GM19240 (cell line): ENCODE measurements at regions not wholly inside any gene's neighbourhood (a gene's known extent, or its start where the extent isn't known, plus 50 kb on each side); places are given as distances from the start of the nearest gene placed in this dataset.

Experiments used
- DNase-seq: peaks from one replicate; pipeline ENCODE4 v3.0.0; 2011; ENCODE audit warnings: low spot score; ENCODE audit not compliant: insufficient read length

DNA sequence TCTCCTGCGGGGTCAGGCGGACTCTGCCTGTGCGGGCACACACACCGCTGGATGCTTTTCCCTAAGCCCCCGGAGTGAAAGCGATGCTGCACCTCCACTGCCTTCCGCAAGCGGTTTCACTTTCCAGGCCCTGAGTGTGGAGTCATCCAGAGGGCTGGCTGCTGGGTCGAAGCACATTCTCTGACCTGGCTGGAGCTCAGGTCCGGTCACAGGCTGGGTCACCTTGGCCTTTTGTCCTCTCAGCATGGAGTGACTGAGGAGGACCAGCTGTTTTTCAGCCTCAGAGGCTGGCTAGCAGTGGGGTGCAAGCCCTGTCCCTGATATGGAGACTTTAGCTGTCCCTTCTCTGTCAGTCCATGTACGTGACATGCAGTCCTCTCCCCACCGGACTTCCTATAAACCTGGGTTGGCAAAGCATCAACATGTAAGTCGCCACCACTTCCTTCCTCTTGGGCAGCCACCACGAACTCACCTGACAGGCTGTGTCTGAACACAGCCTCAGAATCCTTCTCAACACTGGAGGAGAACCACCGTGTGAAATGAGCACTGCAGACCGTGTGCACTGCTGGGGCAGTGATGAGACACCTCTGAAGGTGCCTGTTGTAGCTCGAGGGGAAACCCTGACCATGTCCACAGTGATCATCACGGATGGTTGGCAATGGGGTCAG, 51.3 kb downstream of the GADD45G start:
- DNase-seq = no peak

DNA sequence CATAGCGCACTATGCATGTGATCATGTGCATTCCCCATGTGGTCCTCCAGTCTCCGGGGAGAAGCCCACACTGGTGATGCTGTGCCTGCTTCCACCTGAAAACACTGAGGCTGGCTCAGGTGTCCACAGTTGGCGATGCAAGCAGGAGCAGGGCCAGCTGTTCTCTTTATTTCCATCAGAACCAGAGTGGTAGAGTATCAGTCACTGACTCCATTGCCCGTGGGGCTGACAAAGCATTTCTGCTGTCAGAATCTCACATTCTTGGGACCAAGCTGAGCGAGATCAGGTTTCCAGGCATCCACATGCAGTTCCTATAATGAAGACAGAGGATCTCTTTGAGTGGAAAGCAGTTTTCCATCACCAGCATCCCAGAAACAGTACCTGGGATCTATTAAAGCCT, 52.5 kb downstream of the GADD45G start:
- no peak for DNase-seq

GRCh38 chr9:89657765-89658164, 53.0 kb downstream of the GADD45G start:
- peak; percentile 65 for DNase-seq

GRCh38 chr9:89658401-89658800, 53.6 kb downstream of the GADD45G start:
- DNase-seq = no peak

DNA sequence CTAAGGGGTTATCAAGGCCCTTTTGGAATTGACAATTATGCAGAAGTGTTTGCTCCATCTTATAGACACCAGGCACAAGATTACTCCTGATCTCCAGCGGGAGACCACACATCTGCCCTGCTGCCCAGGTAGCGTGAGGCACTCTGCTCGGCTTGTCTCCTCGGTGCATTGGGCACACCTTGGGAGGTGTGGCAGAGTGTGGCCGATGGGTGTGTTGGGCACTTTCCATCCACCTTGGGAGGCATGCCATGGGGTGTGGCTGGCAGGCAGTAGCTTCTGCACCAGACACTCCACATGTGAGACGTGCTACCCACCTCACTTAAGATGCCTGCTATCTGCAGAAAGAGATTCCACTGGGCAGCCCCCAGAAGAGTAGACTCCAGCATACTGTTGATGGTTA, 54.1 kb downstream of the GADD45G start:
- DNase-seq = no peak

GRCh38 chr9:89659473-89659872, 54.7 kb downstream of the GADD45G start:
- no peak for DNase-seq

DNA sequence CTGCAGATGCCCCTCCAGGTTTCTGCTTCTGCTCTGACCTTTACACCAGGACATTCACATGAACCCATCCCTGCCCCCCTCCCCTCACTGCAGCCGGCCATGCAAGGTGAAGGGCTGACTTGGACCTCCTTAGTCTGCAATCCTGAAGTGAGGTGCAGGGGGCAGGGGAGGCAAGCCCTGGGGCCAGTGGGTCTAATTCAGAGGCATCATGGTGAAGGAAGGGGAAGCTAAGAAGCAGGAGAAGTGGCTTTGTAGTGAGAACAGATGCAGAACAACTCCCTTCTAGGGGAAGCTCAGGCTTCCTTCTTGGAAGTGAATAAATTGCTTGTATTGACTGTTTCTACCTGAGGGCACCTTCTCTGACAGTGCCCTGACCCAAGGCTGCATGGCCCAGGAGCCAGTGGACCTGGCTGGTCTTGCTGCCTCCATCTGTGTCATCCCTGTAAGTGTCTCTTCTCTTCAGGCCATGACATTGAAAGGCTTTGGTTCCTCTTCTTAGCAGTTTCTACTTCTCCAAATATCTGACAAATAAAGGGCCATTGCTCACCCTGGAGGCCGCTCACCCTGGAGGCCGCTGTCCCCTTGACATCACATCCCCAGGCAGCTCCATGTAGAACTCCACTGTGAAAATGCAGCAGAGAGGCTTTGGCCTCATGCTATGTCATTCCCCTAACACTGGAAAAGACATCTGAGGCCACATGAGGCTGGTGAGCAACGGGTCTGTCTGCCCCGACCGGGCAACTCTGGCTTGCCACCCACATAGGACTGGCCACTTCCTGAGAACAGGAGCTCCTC, 55.3 kb downstream of the GADD45G start:
- no peak for DNase-seq

GRCh38 chr9:89661391-89661949, 56.7 kb downstream of the GADD45G start:
- no peak for DNase-seq

DNA sequence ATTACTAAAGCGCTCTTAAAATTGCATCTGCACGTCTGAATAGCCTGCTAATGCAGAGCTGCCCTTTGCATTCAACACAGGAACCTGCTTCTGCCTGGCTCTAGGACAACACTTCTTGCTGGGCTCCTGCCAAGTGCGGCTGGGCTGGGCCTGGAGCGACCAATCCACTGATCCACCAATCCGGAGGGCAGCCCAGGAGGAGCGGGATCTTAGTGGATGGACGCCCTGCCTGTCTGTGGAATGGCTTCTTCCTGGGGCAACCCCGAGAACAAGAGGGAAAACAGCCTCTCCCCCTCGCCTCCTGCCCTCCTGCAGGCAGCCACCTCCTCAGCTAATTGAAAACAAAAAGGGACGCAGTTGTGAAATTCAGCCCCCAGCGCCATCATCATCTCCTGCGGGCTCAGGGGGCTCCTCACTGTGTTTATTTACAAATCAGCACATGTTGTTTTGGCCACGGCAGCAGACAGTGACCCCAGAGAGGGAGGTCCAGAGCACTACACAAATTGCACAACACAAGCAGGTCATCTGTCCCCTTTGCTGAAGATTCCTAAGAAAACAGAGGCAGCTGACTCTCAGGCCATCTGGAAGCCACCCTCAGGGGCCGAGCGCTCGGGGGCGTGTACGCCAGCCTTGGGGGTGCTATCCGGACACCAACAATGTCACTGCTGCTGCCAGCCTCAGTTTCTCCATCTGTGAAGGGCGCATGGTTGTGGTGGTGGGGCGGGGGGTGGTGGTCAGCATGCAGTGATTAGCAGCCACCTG, 57.3 kb downstream of the GADD45G start:
- DNase-seq = no peak

DNA sequence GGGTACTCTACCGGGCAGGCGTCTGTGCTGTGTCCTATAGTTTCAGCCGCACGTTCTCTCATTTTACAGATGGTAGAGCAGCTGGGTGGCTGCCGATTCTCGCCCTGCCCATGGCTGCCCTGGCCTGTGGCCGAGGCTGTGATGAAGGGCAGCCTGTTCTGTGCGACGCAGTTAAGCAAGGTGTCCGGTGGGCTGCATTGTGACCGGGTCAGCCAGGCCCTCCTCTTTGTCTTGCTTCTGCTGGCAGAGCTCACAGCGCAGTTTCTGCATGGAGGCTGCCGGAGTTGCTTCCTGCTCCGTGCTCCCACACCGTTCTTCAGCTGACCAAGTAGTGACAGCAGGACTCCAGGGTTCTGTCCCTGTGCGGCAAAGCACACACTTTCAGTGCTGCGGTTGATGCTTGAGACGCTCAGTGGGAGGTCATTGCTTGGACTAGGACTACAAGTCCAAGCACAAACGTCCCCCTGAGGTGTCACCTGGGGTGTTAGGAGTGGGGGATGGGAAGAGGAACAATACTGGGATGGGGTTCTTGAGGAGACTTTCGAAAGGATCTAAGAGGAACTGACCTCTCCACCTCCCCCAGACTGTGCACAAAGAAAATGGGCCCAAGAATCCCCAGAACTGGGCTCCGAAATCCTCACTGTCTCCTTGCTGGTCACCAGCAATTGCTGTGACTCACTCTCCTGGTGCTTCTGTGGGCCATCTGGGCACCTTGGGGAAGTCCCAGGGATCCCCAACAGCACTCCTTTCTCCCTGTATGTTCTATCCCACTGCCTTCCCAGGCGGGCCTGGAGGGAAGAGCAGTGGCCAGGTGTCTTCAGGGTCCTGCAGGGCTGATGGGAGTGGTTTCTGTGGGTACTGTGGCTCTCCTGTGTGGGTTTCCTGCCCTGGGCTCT, 58.2 kb downstream of the GADD45G start:
- DNase-seq = no peak

- DNase-seq = no peak
Measured at GRCh38 chr9:89663614-89663970, 58.8 kb downstream of the GADD45G start.

GRCh38 chr9:89664010-89664409, 59.2 kb downstream of the GADD45G start:
- DNase-seq = no peak

GRCh38 chr9:89664896-89665329, 60.1 kb downstream of the GADD45G start:
- no peak for DNase-seq

DNA sequence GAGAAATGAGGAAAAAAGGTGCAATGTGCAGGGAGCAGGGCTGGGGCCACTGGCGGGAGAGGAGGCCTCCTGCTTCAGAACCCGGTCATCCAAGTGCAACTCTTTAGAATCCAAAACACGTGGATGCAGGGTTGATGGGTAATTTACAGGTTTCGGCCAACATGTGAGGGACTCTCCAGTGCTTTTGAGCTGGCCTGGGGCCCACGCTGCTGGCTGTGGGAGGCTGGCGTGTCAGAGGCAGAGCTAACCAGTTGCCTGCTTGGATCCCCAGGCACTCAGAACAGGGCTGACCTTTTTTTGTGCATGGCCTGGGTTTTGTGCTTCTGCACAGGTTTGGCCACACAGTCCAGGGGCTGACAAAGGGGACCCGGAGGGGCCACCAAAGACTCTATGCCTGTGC, 61.6 kb downstream of the GADD45G start:
- no peak for DNase-seq

DNA sequence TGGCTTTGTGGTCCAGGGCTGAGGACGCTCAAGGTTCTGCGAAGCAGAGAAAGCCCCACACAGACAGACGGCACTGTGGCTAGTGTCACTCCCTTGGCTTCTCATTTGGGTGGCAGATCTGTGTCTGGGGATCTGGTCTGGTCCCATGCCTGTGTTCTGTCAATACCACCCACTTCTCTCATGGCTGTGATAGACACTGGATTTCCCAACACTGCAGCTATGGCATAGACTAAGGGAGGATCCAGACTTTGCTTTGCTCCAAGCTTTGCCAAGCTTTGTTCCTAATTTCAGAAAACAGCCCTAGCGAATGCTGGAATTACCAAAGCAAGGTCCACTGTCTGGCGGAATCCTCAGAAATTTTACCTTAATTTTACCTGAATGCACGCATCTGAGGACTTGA, 62.1 kb downstream of the GADD45G start:
- DNase-seq = no peak

DNA sequence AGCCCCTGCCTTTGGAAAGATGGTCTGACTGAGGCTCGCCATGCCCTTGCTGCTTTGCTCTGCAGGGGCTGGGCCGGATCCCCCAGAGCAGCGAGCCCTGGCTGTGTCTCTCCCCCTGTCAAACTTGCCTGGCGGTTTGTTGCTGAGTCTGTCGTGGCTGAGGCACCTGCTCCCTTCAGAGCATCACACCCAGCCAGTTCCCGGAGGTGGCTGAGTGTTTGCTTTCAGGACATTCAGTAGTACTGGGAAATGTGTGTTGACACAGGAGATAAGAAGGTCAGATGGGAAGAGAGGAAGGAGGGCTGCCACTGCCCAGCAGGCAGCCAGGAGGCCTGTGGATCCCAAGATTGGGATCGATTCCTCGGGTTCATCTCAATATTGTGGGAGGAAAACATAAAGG, 62.9 kb downstream of the GADD45G start:
- DNase-seq = no peak

DNA sequence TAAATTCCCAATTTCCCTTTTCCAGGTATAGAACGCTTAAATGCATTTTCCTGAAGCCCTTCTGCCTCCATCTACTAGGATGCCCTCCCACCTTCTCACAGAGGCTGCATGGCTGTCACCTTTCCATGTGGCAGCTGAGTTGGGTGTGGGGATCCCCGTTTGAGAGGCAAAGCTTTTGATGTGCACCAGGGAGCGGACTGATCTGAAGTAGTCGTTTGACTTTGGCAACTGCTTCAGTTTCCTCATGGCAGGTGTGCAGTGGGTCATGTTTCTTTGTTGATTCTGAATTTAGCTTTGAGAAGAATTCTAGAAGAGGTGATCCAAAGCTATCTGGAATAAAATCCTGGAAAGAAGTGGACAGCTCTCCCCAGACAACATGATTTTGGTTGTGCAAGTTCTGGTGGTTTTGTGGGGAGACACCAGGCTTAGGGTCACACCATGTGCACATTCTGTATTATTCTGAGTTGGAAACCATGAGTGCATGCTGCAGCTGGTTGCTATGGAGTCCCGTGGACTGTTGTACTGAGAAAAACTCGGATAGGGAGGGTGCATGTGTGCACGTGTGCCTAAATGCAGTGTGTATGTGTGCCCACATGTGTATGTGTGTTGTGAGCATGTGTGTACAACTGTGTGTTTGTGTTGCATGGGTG, 63.5 kb downstream of the GADD45G start:
- no peak for DNase-seq

- DNase-seq = no peak
Measured at GRCh38 chr9:89668866-89669246, 64.0 kb downstream of the GADD45G start.

GRCh38 chr9:89669361-89669842, 64.6 kb downstream of the GADD45G start:
- no peak for DNase-seq

DNA sequence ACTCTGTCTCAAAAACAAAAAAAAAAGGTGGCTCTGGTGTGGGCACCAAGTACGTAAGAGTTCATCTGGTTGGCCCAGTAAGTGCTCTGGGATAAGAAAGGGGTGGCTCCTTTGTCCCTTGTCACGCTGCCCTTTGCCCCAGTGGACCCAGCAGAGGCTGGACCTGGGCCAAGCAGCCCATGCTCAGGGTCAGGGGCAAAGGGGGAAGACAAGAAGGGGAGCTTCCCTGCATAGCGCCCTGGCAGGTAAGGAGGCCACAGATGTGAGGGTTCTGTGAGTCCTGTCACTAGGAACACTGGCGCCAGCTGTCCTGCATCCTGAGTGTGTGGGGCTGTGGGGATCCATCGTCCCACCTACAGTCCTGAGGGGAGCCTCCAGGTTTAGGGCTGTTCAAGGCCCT, 65.3 kb downstream of the GADD45G start:
- DNase-seq = no peak
